IMR-90 (cell line): ENCODE measurements at regions not wholly inside any gene's neighbourhood (a gene's known extent, or its start where the extent isn't known, plus 50 kb on each side); places are given as distances from the start of the nearest gene placed in this dataset.

ENCODE experiments used
- ATAC-seq: fragments of 200-7000 bp; cut with Tn5 transposase; 2 replicates; pipeline ENCODE4 v1.9.1; 2020; ENCODE audit warnings: low read depth, mild to moderate bottlenecking, moderate library complexity
- BruUV-seq: library from RNA; stranded (reverse); fragments of 400-500 nt; replicated peaks from 2 replicates; lab custom pipeline; 2021; lab: Mats Ljungman, UMichigan
- CTCF ChIA-PET: fragments of 300-600 bp; formaldehyde crosslinking; extraction: SDS; loops from one replicate; lab custom pipeline; 2021; ENCODE audit warnings: antibody characterized with exemption; lab: Yijun Ruan, JAX
- POLR2A ChIA-PET: fragments of 300-600 bp; sonication (Branson Sonifier 250); formaldehyde crosslinking; loops from one replicate; lab custom pipeline; 2022; ENCODE audit warnings: antibody characterized with exemption; ENCODE audit not compliant: unreplicated experiment; lab: Charles Lee
- DNase-seq: peaks from one replicate; pipeline ENCODE4 v3.0.0; 2013
- H2AFZ ChIP-seq: replicated peaks from 2 replicates; pipeline ENCODE3; 2013; ENCODE audit warnings: low read length, mild to moderate bottlenecking; ENCODE audit not compliant: poor library complexity
- H2AK5ac ChIP-seq: 2 replicates; pipeline ENCODE4 v1.6.1; 2013; ENCODE audit warnings: low read depth, low read length, inconsistent platforms
- H2AK9ac ChIP-seq: replicated peaks from 2 replicates; pipeline ENCODE3; 2013; ENCODE audit warnings: mild to moderate bottlenecking, low read depth, low read length, moderate library complexity; ENCODE audit not compliant: poor library complexity
- H2BK120ac ChIP-seq: 2 replicates; pipeline ENCODE4 v1.6.1; 2013; ENCODE audit warnings: low read depth, low read length, inconsistent platforms
- H2BK15ac ChIP-seq: 3 replicates; pipeline ENCODE4 v1.6.1; 2013; ENCODE audit warnings: low read depth, low read length, inconsistent platforms
- H2BK20ac ChIP-seq: 2 replicates; pipeline ENCODE4 v1.6.1; 2013; ENCODE audit warnings: low read depth, mild to moderate bottlenecking, inconsistent platforms, low read length, moderate library complexity
- H2BK5ac ChIP-seq: 2 replicates; pipeline ENCODE4 v1.6.1; 2013; ENCODE audit warnings: mild to moderate bottlenecking, low read depth, low read length, inconsistent platforms; ENCODE audit not compliant: poor library complexity, severe bottlenecking
- H3K14ac ChIP-seq: replicated peaks from 2 replicates; pipeline ENCODE4 v1.6.1; 2013; ENCODE audit warnings: low read depth, low read length, inconsistent platforms
- H3K18ac ChIP-seq: 2 replicates; pipeline ENCODE4 v1.6.1; 2013; ENCODE audit warnings: low read depth, low read length, control low read depth
- H3K23ac ChIP-seq: 2 replicates; pipeline ENCODE4 v1.6.1; 2013; ENCODE audit warnings: low read depth, low read length, inconsistent platforms
- H3K27ac ChIP-seq: 2 replicates; pipeline ENCODE4 v1.5.1; 2013; ENCODE audit warnings: mild to moderate bottlenecking, control low read depth, low read length; ENCODE audit not compliant: insufficient read depth
- H3K27me3 ChIP-seq: 2 replicates; pipeline ENCODE4 v1.6.1; 2013; ENCODE audit warnings: low read length; ENCODE audit not compliant: control insufficient read depth, insufficient read depth
- H3K36me3 ChIP-seq: 2 replicates; pipeline ENCODE4 v1.6.1; 2013; ENCODE audit warnings: low read length, mixed read lengths; ENCODE audit not compliant: control insufficient read depth, insufficient read depth
- H3K4ac ChIP-seq: 2 replicates; pipeline ENCODE4 v1.6.1; 2013; ENCODE audit warnings: low read depth, low read length, inconsistent platforms
- H3K4me1 ChIP-seq: 2 replicates; pipeline ENCODE4 v1.6.1; 2013; ENCODE audit warnings: low read length, mixed read lengths; ENCODE audit not compliant: control insufficient read depth, insufficient read depth
- H3K4me2 ChIP-seq: 2 replicates; pipeline ENCODE4 v1.6.1; 2013; ENCODE audit warnings: low read depth, mild to moderate bottlenecking, control low read depth, low read length, moderate library complexity
- H3K4me3 ChIP-seq: 2 replicates; pipeline ENCODE4 v1.5.1; 2013; ENCODE audit warnings: low read depth, mild to moderate bottlenecking, control low read depth, low read length, moderate library complexity; ENCODE audit not compliant: insufficient read depth
- H3K56ac ChIP-seq: 2 replicates; pipeline ENCODE4 v1.6.1; 2013; ENCODE audit warnings: low read length, inconsistent platforms; ENCODE audit not compliant: insufficient read depth; ENCODE audit errors: extremely low read depth
- H3K79me1 ChIP-seq, 2 experiments: 2 replicates each; pipeline ENCODE4 v1.6.1; 2013; ENCODE audit warnings: low read length in 2 of 2, inconsistent platforms in 1 of 2, low read depth in 1 of 2
- H3K9ac ChIP-seq: 2 replicates; pipeline ENCODE4 v1.6.1; 2013; ENCODE audit warnings: low read depth, low read length, control low read depth
- H3K9me1 ChIP-seq: 2 replicates; pipeline ENCODE4 v1.6.1; 2013; ENCODE audit warnings: low read length, inconsistent platforms; ENCODE audit not compliant: insufficient read depth
- H3K9me3 ChIP-seq: 2 replicates; pipeline ENCODE4 v1.6.1; 2013; ENCODE audit warnings: low read length; ENCODE audit not compliant: control insufficient read depth, insufficient read depth
- H4K20me1 ChIP-seq: 2 replicates; pipeline ENCODE4 v1.6.1; 2013; ENCODE audit warnings: low read length, inconsistent platforms; ENCODE audit not compliant: insufficient read depth
- H4K5ac ChIP-seq: 2 replicates; pipeline ENCODE4 v1.6.1; 2013; ENCODE audit warnings: mild to moderate bottlenecking, low read depth, low read length, control low read depth
- H4K8ac ChIP-seq, 2 experiments: 2 replicates each; pipeline ENCODE4 v1.6.1; 2013; ENCODE audit warnings: low read depth in 2 of 2, low read length in 2 of 2, control low read depth in 1 of 2, inconsistent platforms in 1 of 2
- H4K91ac ChIP-seq: 2 replicates; pipeline ENCODE4 v1.6.1; 2013; ENCODE audit warnings: low read depth, low read length, inconsistent platforms; ENCODE audit not compliant: insufficient read depth
- CHD1 ChIP-seq: IDR thresholded peaks from 2 replicates; pipeline ENCODE4 v1.6.1; 2012; ENCODE audit warnings: low read depth, low read length, improper control_type of control experiment
- MAZ ChIP-seq: IDR thresholded peaks from 2 replicates; pipeline ENCODE4 v1.6.1; 2012; ENCODE audit warnings: low read depth, mild to moderate bottlenecking, low read length, improper control_type of control experiment, moderate library complexity, borderline replicate concordance
- MXI1 ChIP-seq: IDR thresholded peaks from 2 replicates; pipeline ENCODE4 v1.6.1; 2012; ENCODE audit warnings: low read depth, mild to moderate bottlenecking, low read length, moderate library complexity, borderline replicate concordance
- RFX5 ChIP-seq: IDR thresholded peaks from 2 replicates; pipeline ENCODE4 v1.8.0; 2012; ENCODE audit warnings: low read depth, mild to moderate bottlenecking, low read length, moderate library complexity
- WGBS, 2 experiments: methylation state at CpG; one replicate each; pipeline versions ENCODE4 v1.1.5 to v1.1.7; 2013; ENCODE audit warnings: missing lambda C conversion rate in 2 of 2; ENCODE audit not compliant: insufficient read length in 1 of 2; ENCODE audit errors: extremely low coverage in 2 of 2; 5-methylcytosine and 5-hydroxymethylcytosine counted together
- dilution Hi-C: fragments of 300-500 bp; cut with HindIII; formaldehyde crosslinking; loops from one replicate; pipeline ENCODE4 v1.14.3; 2018; ENCODE audit warnings: low sequenced_read_pairs; ENCODE audit not compliant: unreplicated experiment
- in situ Hi-C: fragments of 300-500 bp; cut with MboI; formaldehyde crosslinking; loops from 3 replicates; pipeline ENCODE4 v1.14.3; 2019; ENCODE audit warnings: low sequenced_read_pairs, inconsistent platforms, mixed read lengths
- intact Hi-C: fragments of 100-400 bp; cut with micrococcal nuclease; formaldehyde crosslinking; loops from 2 replicates; pipeline ENCODE4 v1.10.0; 2022

DNA sequence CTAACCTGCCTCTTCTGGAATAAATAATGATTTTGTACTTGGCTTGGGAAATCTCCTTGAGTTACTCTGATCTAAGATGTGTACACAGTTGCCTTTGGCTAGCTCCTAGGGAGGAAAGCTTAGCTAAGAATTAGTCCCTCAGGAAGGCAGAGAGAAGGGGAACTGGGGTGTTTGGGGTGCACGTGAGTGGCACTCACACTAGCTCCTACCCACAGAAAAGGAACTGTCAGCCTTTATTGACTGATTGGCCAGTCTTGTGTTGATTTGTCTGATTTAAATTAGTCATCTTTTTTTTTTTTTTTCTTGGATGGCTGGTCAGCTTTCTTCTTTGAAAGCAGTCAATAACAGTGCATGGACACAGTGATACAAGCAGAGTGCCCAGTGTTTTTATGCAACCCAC is 107.7 kb downstream of the DMRT2 start:
- Histone ChIP-seq H3K23ac (no peak overlapping the region), H4K91ac (no peak overlapping the region), H3K14ac (no peak overlapping the region), H3K27ac (no peak overlapping the region), H3K4ac (no peak overlapping the region), H3K4me2 (no peak overlapping the region), H4K20me1 (no peaks in the 10 kb centered on the region), H3K27me3 (no peaks in the 10 kb centered on the region), H3K79me1 (no peaks in the 10 kb centered on the region), H3K18ac (no peak overlapping the region), H2AFZ (no peak overlapping the region), H2AK5ac (no peak overlapping the region), H2BK120ac (no peak overlapping the region), H4K5ac (no peak overlapping the region), H3K9me1 (no peaks in the 10 kb centered on the region), H2AK9ac (no peak overlapping the region), H3K4me3 (no peak overlapping the region), H3K9me3 (peaks cover 5% of the 10 kb centered on the region; the same call in 1 of the 2 replicates), H2BK20ac (no peak overlapping the region), H3K9ac (no peak overlapping the region), H4K8ac (no peak overlapping the region), H3K56ac (no peak overlapping the region), H2BK15ac (no peak overlapping the region), H3K4me1 (no peaks in the 10 kb centered on the region), H3K36me3 (no peaks in the 10 kb centered on the region), H2BK5ac (no peak overlapping the region)
- intact Hi-C loops: no loop called here
- TF ChIP-seq RFX5 (no peak), MXI1 (no peak), MAZ (no peak), CHD1 (no peak)
- BruUV-seq: no TSS peak
- ChIA-PET CTCF (no interaction called here), POLR2A (interaction anchor here (0.6 kb wide), 1 partner anchor 124 kb away, joined by 7 read pairs; no protein-coding TSS in a partner anchor)
- DNase-seq (no peak), ATAC-seq (no peak)
- in situ Hi-C loops: no loop called here
- no CpG with 5 or more reads among the region's 1 CpG for WGBS, 2 experiments
- dilution Hi-C loops: no loop called here
